Mucosa of descending colon (tissue), 3 donors: ENCODE measurements at regions not wholly inside any gene's neighbourhood (a gene's known extent, or its start where the extent isn't known, plus 50 kb on each side); places are given as distances from the start of the nearest gene placed in this dataset.

Experiments used
- ATAC-seq: fragments of 200-7000 bp; cut with Tn5 transposase; one replicate; pipeline ENCODE4 v1.9.1; 2020; ENCODE audit warnings: mild to moderate bottlenecking, moderate library complexity
- DNase-seq, 3 donors: peaks; one replicate each; pipeline ENCODE4 v3.0.0-alpha.2; 2020
- H3K36me3 ChIP-seq: fragments of 200-600 bp; one replicate; pipeline ENCODE4 v1.8.0; 2021; ENCODE audit warnings: low read depth, mild to moderate bottlenecking
- H3K4me1 ChIP-seq: fragments of 200-600 bp; one replicate; pipeline ENCODE4 v1.8.0; 2021; ENCODE audit warnings: low read depth, mild to moderate bottlenecking
- H3K4me3 ChIP-seq: fragments of 200-600 bp; one replicate; pipeline ENCODE4 v1.8.0; 2021; ENCODE audit warnings: mild to moderate bottlenecking
- H3K9me3 ChIP-seq: fragments of 200-600 bp; one replicate; pipeline ENCODE4 v1.8.0; 2021; ENCODE audit warnings: mild to moderate bottlenecking
- intact Hi-C, 2 donors: fragments of 100-400 bp; cut with DNase I in 1 of 2; cut with micrococcal nuclease in 1 of 2; formaldehyde crosslinking; loops; one replicate each; pipeline versions ENCODE4 v1.11.0 to v1.11.1; 2022; cut with DNase I, micrococcal nuclease
- TF ChIP-seq, protein P1 (sequence below): fragments of 200-600 bp; IDR thresholded peaks from one replicate; pipeline ENCODE4 v1.8.0; 2022; ENCODE audit warnings: antibody characterized with exemption, mild to moderate bottlenecking
- donor health status: DM: no; HTN: no; CAD: no; lungs with moderate emphysema.
- donor health status: DM: no; HTN: no; CAD: no.
- donor health status: DM: no; HTN: yes; CAD: no.

DNA sequence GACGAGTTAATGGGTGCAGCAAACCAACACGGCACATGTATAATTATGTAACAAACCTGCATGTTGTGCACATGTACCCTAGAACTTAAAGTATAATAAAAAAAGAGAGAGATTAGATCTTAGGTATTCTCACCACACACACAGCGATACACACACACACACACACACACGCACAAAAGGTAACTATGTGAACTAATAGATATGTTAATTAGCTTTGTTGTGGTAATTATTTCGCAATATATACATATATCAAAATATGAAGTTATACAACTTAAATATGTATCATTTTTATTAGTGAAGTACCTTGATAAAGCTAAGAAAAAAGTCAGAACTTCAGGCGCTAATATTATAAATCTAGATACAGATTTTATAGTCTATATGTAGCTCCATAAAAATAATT lies 849.2 kb downstream of the IPMK start:
- Histone ChIP-seq H3K9me3 (no peaks in the 10 kb centered on the region), H3K36me3 (no peaks in the 10 kb centered on the region), H3K4me1 (no peaks in the 10 kb centered on the region), H3K4me3 (no peak overlapping the region)
- TF ChIP-seq, protein P1, sequence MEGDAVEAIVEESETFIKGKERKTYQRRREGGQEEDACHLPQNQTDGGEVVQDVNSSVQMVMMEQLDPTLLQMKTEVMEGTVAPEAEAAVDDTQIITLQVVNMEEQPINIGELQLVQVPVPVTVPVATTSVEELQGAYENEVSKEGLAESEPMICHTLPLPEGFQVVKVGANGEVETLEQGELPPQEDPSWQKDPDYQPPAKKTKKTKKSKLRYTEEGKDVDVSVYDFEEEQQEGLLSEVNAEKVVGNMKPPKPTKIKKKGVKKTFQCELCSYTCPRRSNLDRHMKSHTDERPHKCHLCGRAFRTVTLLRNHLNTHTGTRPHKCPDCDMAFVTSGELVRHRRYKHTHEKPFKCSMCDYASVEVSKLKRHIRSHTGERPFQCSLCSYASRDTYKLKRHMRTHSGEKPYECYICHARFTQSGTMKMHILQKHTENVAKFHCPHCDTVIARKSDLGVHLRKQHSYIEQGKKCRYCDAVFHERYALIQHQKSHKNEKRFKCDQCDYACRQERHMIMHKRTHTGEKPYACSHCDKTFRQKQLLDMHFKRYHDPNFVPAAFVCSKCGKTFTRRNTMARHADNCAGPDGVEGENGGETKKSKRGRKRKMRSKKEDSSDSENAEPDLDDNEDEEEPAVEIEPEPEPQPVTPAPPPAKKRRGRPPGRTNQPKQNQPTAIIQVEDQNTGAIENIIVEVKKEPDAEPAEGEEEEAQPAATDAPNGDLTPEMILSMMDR, result no peak
- intact Hi-C loops, result no loop called here
- no peak for DNase-seq
- ATAC-seq, result no peak

DNA sequence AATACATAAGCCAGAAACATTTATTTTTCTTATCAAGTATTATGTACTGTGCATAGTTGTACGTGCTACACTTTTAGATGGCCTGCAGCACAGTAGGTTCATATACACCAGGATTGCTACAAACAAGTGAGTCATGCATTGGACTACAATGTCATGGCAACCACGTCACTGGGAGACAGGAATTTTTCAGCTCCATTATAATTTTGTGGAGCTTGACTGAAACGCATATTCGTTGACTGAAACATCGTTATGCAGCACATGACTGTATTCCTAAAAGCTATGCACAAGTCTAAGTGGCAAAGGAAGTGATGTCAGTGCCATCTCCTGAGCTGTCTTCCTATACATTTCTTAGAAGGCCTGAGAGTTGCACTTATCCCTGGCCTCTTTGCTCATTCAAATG lies 871.8 kb downstream of the IPMK start:
- ATAC-seq, result no peak
- intact Hi-C loops, result no loop called here
- TF ChIP-seq, protein P1, result no peak

DNA sequence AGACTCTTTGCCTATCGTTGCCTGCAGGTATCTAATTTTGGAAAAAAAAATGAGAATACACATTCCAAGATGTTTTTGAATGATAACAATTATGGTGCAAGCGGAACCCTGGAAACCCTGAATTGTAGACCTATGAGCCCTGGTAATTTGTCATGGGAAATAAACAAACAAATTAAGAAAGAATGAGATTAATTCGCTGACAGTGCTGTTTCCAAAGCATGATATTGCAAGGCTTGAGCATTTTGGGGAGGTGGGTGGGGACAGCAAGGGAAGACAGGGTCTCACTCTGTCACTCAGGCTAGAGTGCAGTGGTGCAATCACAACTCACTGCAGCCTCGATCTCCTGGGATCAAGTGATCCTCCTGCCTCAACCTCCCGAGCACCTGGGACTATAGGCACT lies 900.3 kb downstream of the IPMK start:
- no peaks in the 10 kb centered on the region for H3K9me3 ChIP-seq
- intact Hi-C loops, result no loop called here
- DNase-seq (no peak), ATAC-seq (no peak)
- no peak overlapping the region for H3K4me3 ChIP-seq
- H3K36me3 ChIP-seq, result no peaks in the 10 kb centered on the region
- TF ChIP-seq, protein P1, result no peak
- no peaks in the 10 kb centered on the region for H3K4me1 ChIP-seq

More for the DNA sequence above, 871.8 kb downstream of the IPMK start:
- Histone ChIP-seq H3K4me1 (no peaks in the 10 kb centered on the region), H3K36me3 (no peaks in the 10 kb centered on the region), H3K4me3 (no peak overlapping the region), H3K9me3 (no peaks in the 10 kb centered on the region)
- DNase-seq, result no peak

DNA sequence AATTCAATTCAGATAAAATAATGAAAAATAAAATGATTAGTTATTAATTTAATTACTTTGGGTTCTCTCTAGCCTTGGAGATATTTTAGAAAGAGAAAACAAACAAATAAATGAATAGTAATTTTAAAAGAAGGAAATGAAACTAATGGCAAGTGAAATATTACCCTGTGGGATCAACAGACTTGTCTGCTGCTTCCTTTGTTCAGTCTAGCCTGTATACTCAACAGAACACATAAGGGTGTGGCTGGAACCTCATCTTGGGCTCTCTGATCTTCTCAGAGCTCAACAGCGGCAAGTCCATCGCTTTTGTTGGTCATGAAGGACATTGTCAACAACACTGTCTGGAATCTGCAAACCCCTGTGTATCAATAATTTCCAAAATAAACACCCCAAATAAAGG lies 904.9 kb downstream of the IPMK start:
- Histone ChIP-seq H3K36me3 (no peaks in the 10 kb centered on the region), H3K4me3 (no peak overlapping the region), H3K9me3 (no peaks in the 10 kb centered on the region), H3K4me1 (no peaks in the 10 kb centered on the region)
- intact Hi-C loops, result no loop called here
- no peak for DNase-seq
- TF ChIP-seq, protein P1, result no peak
- no peak for ATAC-seq

DNA sequence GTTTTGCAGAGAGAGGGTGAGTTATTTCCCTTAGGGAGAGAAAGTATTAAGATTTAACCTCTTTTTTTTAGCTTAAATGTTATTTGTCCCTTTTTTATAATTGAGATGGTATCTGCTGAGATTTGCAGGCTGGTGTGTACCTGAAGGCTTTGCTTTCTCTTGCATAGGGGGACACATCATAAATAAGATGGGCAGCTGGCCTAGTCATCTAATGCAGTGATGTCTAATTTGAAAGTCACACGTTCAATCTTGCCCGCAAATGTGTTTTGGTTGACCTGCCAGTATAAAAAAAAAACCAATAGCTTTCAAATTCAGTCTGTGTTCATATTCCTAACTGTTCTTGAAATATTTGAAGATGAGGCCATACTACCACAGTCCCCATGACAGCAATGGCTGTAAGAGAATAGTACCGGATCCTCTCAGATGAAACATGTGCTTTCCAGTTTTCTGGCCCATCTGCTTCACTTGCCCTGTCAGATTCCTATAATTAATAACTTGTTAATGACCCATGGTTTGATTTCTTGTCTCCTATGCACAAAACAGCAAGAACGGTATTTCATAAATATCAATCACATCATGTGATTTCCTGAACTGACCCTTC lies 914.2 kb downstream of the IPMK start:
- Histone ChIP-seq H3K9me3 (no peaks in the 10 kb centered on the region), H3K4me1 (no peaks in the 10 kb centered on the region), H3K36me3 (no peaks in the 10 kb centered on the region), H3K4me3 (no peak overlapping the region)
- intact Hi-C loops, result no loop called here
- TF ChIP-seq, protein P1, result no peak
- DNase-seq, result no peak
- ATAC-seq, result no peak

DNA sequence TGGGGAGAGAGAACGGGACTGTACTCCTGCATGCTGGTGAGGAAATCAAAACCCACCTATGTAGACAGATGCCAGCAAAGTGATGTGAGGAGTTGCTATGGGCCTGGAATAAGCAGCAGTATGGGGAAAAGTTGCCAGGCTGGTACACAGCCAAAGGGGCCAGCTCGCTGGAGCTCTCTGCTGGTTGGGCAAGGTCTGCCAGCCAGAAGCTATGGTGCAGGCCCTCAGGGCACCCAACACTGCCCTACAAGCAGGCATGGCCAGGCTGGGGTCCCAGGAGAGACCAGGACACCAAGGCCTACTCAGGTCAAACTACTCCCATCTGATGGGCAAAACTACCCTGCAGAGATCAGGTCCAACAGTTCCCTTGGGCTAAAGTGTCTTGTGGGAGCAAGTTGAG lies 916.6 kb downstream of the IPMK start:
- Histone ChIP-seq H3K4me1 (no peaks in the 10 kb centered on the region), H3K9me3 (no peaks in the 10 kb centered on the region), H3K4me3 (no peak overlapping the region), H3K36me3 (no peaks in the 10 kb centered on the region)
- TF ChIP-seq, protein P1, result no peak
- DNase-seq (no peak), ATAC-seq (no peak)
- intact Hi-C loops, result no loop called here
